Endodermal cell (in vitro differentiated cells): ENCODE measurements at regions not wholly inside any gene's neighbourhood (a gene's known extent, or its start where the extent isn't known, plus 50 kb on each side); places are given as distances from the start of the nearest gene placed in this dataset.

ENCODE experiments used
- DNase-seq: peaks from one replicate; pipeline ENCODE4 v3.0.0-alpha.2; 2017
- H3K27ac ChIP-seq: 2 replicates; pipeline ENCODE4 v1.5.1; 2013; ENCODE audit warnings: mild to moderate bottlenecking, low read depth, low read length, moderate library complexity
- H3K27me3 ChIP-seq: 2 replicates; pipeline ENCODE4 v1.6.1; 2013; ENCODE audit warnings: mild to moderate bottlenecking, low read length, moderate library complexity; ENCODE audit not compliant: insufficient read depth, control insufficient read depth, poor library complexity, severe bottlenecking
- H3K36me3 ChIP-seq: 2 replicates; pipeline ENCODE4 v1.7.0; 2013; ENCODE audit warnings: mild to moderate bottlenecking, low read length, moderate library complexity; ENCODE audit not compliant: control insufficient read depth, insufficient read depth
- H3K4me1 ChIP-seq: one replicate; pipeline ENCODE4 v1.7.0; 2013; ENCODE audit warnings: low read length; ENCODE audit not compliant: control insufficient read depth, insufficient read depth
- H3K4me3 ChIP-seq: 2 replicates; pipeline ENCODE4 v1.5.1; 2013; ENCODE audit warnings: mild to moderate bottlenecking, low read length, moderate library complexity
- H3K9ac ChIP-seq: 2 replicates; pipeline ENCODE4 v1.6.1; 2013; ENCODE audit warnings: mild to moderate bottlenecking, low read length, moderate library complexity; ENCODE audit not compliant: poor library complexity, severe bottlenecking; ENCODE audit errors: extremely low read depth
- H3K9me3 ChIP-seq: 2 replicates; pipeline ENCODE4 v1.6.1; 2013; ENCODE audit warnings: mild to moderate bottlenecking, low read length, moderate library complexity; ENCODE audit not compliant: control insufficient read depth
- H3K27ac Mint-ChIP-seq: 2 replicates; pipeline ENCODE4 v1.8.0; 2020; ENCODE audit warnings: mixed read lengths
- H3K27me3 Mint-ChIP-seq: 2 replicates; pipeline ENCODE4 v1.8.0; 2021; ENCODE audit warnings: mild to moderate bottlenecking, mixed read lengths; ENCODE audit not compliant: insufficient read depth
- H3K36me3 Mint-ChIP-seq: 2 replicates; pipeline ENCODE4 v1.8.0; 2020; ENCODE audit warnings: low read depth, mixed read lengths
- H3K4me1 Mint-ChIP-seq: 2 replicates; pipeline ENCODE4 v1.8.0; 2020; ENCODE audit warnings: mixed read lengths
- H3K4me3 Mint-ChIP-seq: 2 replicates; pipeline ENCODE4 v1.8.0; 2020; ENCODE audit warnings: mild to moderate bottlenecking, moderate library complexity, mixed read lengths
- H3K9me3 Mint-ChIP-seq: 2 replicates; pipeline ENCODE4 v1.8.0; 2020; ENCODE audit warnings: mild to moderate bottlenecking, mixed read lengths
- WGBS, 2 experiments: methylation state at CpG; one replicate each; pipeline versions ENCODE4 v1.1.5 to v1.1.7; 2013; ENCODE audit warnings: missing lambda C conversion rate in 2 of 2, mixed read lengths in 1 of 2; ENCODE audit not compliant: insufficient coverage in 1 of 2, insufficient read length in 1 of 2; 5-methylcytosine and 5-hydroxymethylcytosine counted together
- TF ChIP-seq, protein P1 (sequence below): fragments of 200-600 bp; sonication (generic); conservative IDR thresholded peaks from 2 replicates; pipeline ENCODE4 v1.5.0; 2021; ENCODE audit warnings: antibody characterized with exemption, mild to moderate bottlenecking

DNA sequence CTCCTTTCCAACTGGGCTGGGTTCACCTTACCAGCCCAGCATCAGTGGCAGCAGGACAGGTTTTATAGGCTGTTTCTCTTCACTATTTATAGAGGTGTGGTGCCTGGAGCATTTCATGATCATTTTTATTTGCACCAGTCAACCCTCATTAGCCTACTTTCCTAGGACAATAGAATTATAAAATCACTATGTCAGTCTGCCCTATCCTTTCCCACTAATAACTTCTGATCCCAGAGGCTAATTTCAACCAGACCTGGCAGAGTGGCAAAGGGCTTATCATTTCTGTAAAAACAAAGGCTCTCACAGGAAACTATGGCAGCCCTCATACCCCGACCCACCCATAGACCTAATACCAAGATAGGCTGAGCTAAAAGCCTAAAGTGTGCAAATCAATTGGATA lies 243.5 kb upstream of the TMEFF2 start:
- Histone ChIP-seq H3K9ac (no peak overlapping the region), H3K36me3 (no peaks in the 10 kb centered on the region), H3K4me1 (no peaks in the 10 kb centered on the region), H3K4me3 (no peak overlapping the region), H3K27me3 (no peaks in the 10 kb centered on the region), H3K27ac (no peak overlapping the region), H3K9me3 (no peaks in the 10 kb centered on the region)
- WGBS, 2 experiments, result 70% methylated on average over 1 of the region's 1 CpG; no CpG with 5 or more reads in 1 of the 2 experiments
- TF ChIP-seq, protein P1, sequence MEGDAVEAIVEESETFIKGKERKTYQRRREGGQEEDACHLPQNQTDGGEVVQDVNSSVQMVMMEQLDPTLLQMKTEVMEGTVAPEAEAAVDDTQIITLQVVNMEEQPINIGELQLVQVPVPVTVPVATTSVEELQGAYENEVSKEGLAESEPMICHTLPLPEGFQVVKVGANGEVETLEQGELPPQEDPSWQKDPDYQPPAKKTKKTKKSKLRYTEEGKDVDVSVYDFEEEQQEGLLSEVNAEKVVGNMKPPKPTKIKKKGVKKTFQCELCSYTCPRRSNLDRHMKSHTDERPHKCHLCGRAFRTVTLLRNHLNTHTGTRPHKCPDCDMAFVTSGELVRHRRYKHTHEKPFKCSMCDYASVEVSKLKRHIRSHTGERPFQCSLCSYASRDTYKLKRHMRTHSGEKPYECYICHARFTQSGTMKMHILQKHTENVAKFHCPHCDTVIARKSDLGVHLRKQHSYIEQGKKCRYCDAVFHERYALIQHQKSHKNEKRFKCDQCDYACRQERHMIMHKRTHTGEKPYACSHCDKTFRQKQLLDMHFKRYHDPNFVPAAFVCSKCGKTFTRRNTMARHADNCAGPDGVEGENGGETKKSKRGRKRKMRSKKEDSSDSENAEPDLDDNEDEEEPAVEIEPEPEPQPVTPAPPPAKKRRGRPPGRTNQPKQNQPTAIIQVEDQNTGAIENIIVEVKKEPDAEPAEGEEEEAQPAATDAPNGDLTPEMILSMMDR, result no peak
- Mint-ChIP-seq H3K4me3 (no peak overlapping the region), H3K4me1 (no peaks in the 10 kb centered on the region), H3K27me3 (no peaks in the 10 kb centered on the region), H3K27ac (no peak overlapping the region), H3K36me3 (no peaks in the 10 kb centered on the region), H3K9me3 (no peaks in the 10 kb centered on the region)
- no peak for DNase-seq

DNA sequence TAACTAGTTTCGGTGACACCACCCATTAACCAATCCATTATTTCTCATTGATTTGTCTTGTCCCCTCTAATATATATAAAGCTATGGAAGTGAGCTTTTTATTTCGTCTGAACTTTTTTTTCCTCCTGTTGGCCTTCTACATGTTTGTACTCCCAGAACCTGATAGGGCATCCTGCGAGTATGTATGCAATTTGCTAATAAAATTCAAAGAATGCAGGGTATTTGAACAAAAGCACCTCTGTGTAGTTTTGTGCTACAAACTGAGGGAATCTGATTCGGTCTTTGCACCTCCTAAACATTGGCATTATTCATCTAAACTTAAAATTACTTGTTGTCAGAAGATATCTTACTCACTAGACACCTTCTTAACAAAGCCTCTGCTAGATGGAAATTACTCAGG lies 242.9 kb upstream of the TMEFF2 start:
- H3K9me3 Mint-ChIP-seq, result no peaks in the 10 kb centered on the region
- Histone ChIP-seq H3K4me1 (no peaks in the 10 kb centered on the region), H3K36me3 (no peaks in the 10 kb centered on the region), H3K4me3 (no peak overlapping the region), H3K27me3 (no peaks in the 10 kb centered on the region), H3K27ac (no peak overlapping the region), H3K9ac (no peak overlapping the region), H3K9me3 (no peaks in the 10 kb centered on the region)
- no peaks in the 10 kb centered on the region for H3K27me3 Mint-ChIP-seq
- H3K36me3 Mint-ChIP-seq, result no peaks in the 10 kb centered on the region
- DNase-seq, result no peak
- no peak overlapping the region for H3K4me3 Mint-ChIP-seq
- WGBS, 2 experiments, result 93% methylated on average over 4 of the region's 4 CpGs; no CpG with 5 or more reads in 1 of the 2 experiments
- no peaks in the 10 kb centered on the region for H3K4me1 Mint-ChIP-seq
- TF ChIP-seq, protein P1, result no peak
- no peak overlapping the region for H3K27ac Mint-ChIP-seq

DNA sequence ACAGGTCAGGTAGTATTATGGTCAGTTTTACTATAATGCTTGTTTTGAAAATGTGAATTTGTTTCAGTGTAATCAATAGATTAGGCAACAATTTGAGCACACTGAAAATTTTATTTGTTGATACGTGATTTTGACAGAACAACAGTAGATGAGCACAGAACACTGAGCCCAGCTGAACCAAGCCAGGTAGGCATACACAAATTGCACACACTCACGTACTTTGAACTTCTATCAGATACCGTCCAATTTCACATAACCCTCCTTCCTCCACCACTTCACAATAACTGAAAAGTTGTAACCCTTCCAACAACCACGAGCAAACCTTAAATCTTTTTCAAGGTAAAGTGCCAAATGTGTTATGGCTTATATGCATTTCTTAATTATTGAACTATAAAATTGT lies 229.5 kb upstream of the TMEFF2 start:
- Mint-ChIP-seq H3K36me3 (no peaks in the 10 kb centered on the region), H3K27ac (no peak overlapping the region), H3K27me3 (no peaks in the 10 kb centered on the region), H3K4me1 (no peaks in the 10 kb centered on the region), H3K4me3 (no peak overlapping the region), H3K9me3 (no peaks in the 10 kb centered on the region)
- Histone ChIP-seq H3K27ac (no peak overlapping the region), H3K9me3 (no peaks in the 10 kb centered on the region), H3K36me3 (no peaks in the 10 kb centered on the region), H3K4me3 (no peak overlapping the region), H3K9ac (no peak overlapping the region), H3K4me1 (no peaks in the 10 kb centered on the region), H3K27me3 (no peaks in the 10 kb centered on the region)
- TF ChIP-seq, protein P1, result no peak
- no peak for DNase-seq
- 94 to 96% methylated on average over 2 to 4 of the region's 4 CpGs for WGBS, 2 experiments
